ENCODE measurements at regions not wholly inside any gene's neighbourhood (a gene's known extent, or its start where the extent isn't known, plus 50 kb on each side); places are given as distances from the start of the nearest gene placed in this dataset.

DNA sequence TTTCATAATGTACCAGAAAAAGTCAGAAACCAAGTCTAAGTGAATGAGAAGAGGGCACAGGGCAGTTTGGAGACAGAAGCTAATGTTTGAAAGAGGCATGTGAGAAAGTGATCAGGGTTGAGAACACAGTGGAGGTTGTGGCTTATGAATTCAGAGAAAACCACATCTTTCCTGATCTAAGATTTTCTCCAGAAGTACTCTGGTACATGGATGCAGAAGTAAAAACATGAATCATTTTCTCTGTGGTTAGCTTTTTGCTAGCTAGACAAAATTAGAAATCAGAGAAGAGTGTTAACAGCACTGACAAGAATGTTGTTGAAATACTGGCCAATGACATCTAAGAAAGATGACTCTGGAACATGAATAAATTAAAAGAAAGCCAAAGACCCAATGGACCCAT is 541.1 kb downstream of the DNAH5 start:
- Histone ChIP-seq H4K20me1 (ENCODE audit: insufficient read depth, low read length) (no peaks in the 10 kb centered on the region), H3K4me3 (ENCODE audit: low read depth in 1 of 2, low read length in 2 of 2) (no peak overlapping the region), H3K27me3 (ENCODE audit: insufficient read depth, low read length, poor library complexity) (no peaks in the 10 kb centered on the region), H3K9me3 (ENCODE audit: insufficient read depth, low read length, severe bottlenecking) (no peaks in the 10 kb centered on the region), H3K27ac (ENCODE audit: low read length) (no peak overlapping the region), H3K9ac (ENCODE audit: low read depth, low read length) (no peak overlapping the region), H3K79me2 (ENCODE audit: insufficient read depth, low read length) (no peaks in the 10 kb centered on the region), H2AFZ (ENCODE audit: low read depth, low read length) (no peak overlapping the region), H3K4me2 (ENCODE audit: insufficient read depth, low read length) (no peak overlapping the region), H3K4me1 (ENCODE audit: insufficient read depth, low read length) (no peaks in the 10 kb centered on the region), H3K36me3 (ENCODE audit: insufficient read depth, low read length) (no peaks in the 10 kb centered on the region)
- TF ChIP-seq EZH2 (IDR thresholded peaks at IDR 0.05; ENCODE audit: borderline replicate concordance, low read depth, low read length, severe bottlenecking) = no peak
- TF ChIP-seq, protein P1, sequence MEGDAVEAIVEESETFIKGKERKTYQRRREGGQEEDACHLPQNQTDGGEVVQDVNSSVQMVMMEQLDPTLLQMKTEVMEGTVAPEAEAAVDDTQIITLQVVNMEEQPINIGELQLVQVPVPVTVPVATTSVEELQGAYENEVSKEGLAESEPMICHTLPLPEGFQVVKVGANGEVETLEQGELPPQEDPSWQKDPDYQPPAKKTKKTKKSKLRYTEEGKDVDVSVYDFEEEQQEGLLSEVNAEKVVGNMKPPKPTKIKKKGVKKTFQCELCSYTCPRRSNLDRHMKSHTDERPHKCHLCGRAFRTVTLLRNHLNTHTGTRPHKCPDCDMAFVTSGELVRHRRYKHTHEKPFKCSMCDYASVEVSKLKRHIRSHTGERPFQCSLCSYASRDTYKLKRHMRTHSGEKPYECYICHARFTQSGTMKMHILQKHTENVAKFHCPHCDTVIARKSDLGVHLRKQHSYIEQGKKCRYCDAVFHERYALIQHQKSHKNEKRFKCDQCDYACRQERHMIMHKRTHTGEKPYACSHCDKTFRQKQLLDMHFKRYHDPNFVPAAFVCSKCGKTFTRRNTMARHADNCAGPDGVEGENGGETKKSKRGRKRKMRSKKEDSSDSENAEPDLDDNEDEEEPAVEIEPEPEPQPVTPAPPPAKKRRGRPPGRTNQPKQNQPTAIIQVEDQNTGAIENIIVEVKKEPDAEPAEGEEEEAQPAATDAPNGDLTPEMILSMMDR (IDR thresholded peaks at IDR 0.05; ENCODE audit: borderline replicate concordance, extremely low read depth, low read length, poor library complexity, severe bottlenecking) = no peak
- no peak for DNase-seq
- peak; percentile 53; the same call in 2 of the 3 replicates for ATAC-seq (ENCODE audit: insufficient read depth, low read depth)

DNA sequence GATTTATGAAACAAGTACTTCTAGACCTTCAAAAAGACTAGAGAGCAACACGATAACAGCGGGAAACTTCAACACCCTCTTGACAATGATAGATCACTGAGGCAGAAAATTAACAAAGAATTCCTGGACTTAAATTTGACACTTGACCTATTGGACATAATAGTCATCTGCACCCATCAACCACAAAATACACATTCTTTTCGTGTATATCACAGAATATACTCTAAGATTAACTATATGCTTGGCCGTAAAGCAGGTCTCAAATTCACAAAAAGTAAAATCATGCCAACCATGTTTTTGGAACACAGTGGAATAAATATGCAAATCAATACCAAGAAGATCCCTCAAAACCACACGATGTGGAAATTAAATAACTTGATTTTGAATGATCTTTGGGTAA is 559.4 kb downstream of the DNAH5 start:
- no peak overlapping the region for H3K4me3 ChIP-seq (ENCODE audit: low read depth in 1 of 2, low read length in 2 of 2)
- no peaks in the 10 kb centered on the region for H3K79me2 ChIP-seq (ENCODE audit: insufficient read depth, low read length)
- H4K20me1 ChIP-seq (ENCODE audit: insufficient read depth, low read length) = no peaks in the 10 kb centered on the region
- H3K27me3 ChIP-seq (ENCODE audit: insufficient read depth, low read length, poor library complexity) = no peaks in the 10 kb centered on the region
- no peaks in the 10 kb centered on the region for H3K4me1 ChIP-seq (ENCODE audit: insufficient read depth, low read length)
- H3K27ac ChIP-seq (ENCODE audit: low read length) = no peak overlapping the region
- H3K9me3 ChIP-seq (ENCODE audit: insufficient read depth, low read length, severe bottlenecking) = peaks cover 5% of the 10 kb centered on the region
- H3K4me2 ChIP-seq (ENCODE audit: insufficient read depth, low read length) = no peak overlapping the region
- no peak for TF ChIP-seq EZH2 (IDR thresholded peaks at IDR 0.05; ENCODE audit: borderline replicate concordance, low read depth, low read length, severe bottlenecking)
- TF ChIP-seq, protein P1 (IDR thresholded peaks at IDR 0.05; ENCODE audit: borderline replicate concordance, extremely low read depth, low read length, poor library complexity, severe bottlenecking) = no peak
- no peak for ATAC-seq (ENCODE audit: insufficient read depth, low read depth)
- no peak for DNase-seq
- H3K36me3 ChIP-seq (ENCODE audit: insufficient read depth, low read length) = no peaks in the 10 kb centered on the region
- H2AFZ ChIP-seq (ENCODE audit: low read depth, low read length) = no peak overlapping the region
- no peak overlapping the region for H3K9ac ChIP-seq (ENCODE audit: low read depth, low read length)

DNA sequence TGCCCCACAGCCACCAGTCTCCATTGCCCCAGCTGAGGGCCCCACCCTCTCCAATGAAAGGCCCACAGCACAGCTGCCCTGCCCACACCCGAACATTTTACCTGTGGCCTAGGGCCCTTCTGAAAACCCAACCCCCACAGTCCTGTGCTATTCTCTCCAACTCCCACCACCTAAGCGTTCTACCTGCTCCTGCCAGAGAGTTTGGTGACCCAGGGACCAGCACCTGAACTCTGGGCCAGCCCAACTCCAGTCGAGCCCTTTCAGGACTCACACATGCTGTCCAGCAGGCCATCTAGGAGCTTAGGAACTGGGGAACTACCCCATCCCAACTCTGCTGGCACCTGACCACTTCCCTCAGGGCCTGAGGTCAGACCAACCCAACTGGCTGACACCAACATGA is 562.3 kb downstream of the DNAH5 start:
- DNase-seq (no peak), ATAC-seq (ENCODE audit: insufficient read depth, low read depth) (no peak)
- H3K9me3 ChIP-seq (ENCODE audit: insufficient read depth, low read length, severe bottlenecking) = no peaks in the 10 kb centered on the region
- no peak for TF ChIP-seq EZH2 (IDR thresholded peaks at IDR 0.05; ENCODE audit: borderline replicate concordance, low read depth, low read length, severe bottlenecking)
- TF ChIP-seq, protein P1 (IDR thresholded peaks at IDR 0.05; ENCODE audit: borderline replicate concordance, extremely low read depth, low read length, poor library complexity, severe bottlenecking) = no peak
- no peak overlapping the region for H3K4me2 ChIP-seq (ENCODE audit: insufficient read depth, low read length)
- H3K4me3 ChIP-seq (ENCODE audit: low read depth in 1 of 2, low read length in 2 of 2) = no peak overlapping the region
- no peak overlapping the region for H3K27ac ChIP-seq (ENCODE audit: low read length)
- no peak overlapping the region for H3K9ac ChIP-seq (ENCODE audit: low read depth, low read length)
- no peaks in the 10 kb centered on the region for H3K4me1 ChIP-seq (ENCODE audit: insufficient read depth, low read length)
- no peaks in the 10 kb centered on the region for H4K20me1 ChIP-seq (ENCODE audit: insufficient read depth, low read length)
- H3K36me3 ChIP-seq (ENCODE audit: insufficient read depth, low read length) = no peaks in the 10 kb centered on the region
- H2AFZ ChIP-seq (ENCODE audit: low read depth, low read length) = no peak overlapping the region
- no peaks in the 10 kb centered on the region for H3K27me3 ChIP-seq (ENCODE audit: insufficient read depth, low read length, poor library complexity)
- H3K79me2 ChIP-seq (ENCODE audit: insufficient read depth, low read length) = no peaks in the 10 kb centered on the region

DNA sequence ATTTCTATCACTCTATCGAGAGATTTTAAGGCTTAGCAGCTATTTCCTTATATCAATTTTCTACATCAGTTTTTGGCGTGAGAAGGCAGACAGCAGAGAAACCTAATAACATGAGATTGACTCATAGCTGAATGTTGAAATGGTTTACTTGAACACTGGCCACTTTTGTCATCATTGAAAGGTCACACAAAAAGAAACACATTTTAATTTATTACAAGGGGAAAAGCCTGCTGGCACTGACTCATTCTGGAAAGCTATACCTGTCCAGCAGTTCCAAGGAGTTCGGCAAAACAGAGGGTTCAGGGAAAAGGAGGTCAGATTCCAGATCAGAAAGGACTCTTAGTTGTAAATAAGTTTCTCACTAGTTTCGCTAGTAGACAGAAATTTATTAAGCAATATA is 566.4 kb downstream of the DNAH5 start:
- Histone ChIP-seq H3K4me3 (ENCODE audit: low read depth in 1 of 2, low read length in 2 of 2) (no peak overlapping the region), H3K4me1 (ENCODE audit: insufficient read depth, low read length) (no peaks in the 10 kb centered on the region), H3K4me2 (ENCODE audit: insufficient read depth, low read length) (no peak overlapping the region), H3K27ac (ENCODE audit: low read length) (no peak overlapping the region), H3K79me2 (ENCODE audit: insufficient read depth, low read length) (no peaks in the 10 kb centered on the region), H2AFZ (ENCODE audit: low read depth, low read length) (no peak overlapping the region), H4K20me1 (ENCODE audit: insufficient read depth, low read length) (no peaks in the 10 kb centered on the region), H3K27me3 (ENCODE audit: insufficient read depth, low read length, poor library complexity) (no peaks in the 10 kb centered on the region), H3K9me3 (ENCODE audit: insufficient read depth, low read length, severe bottlenecking) (no peaks in the 10 kb centered on the region), H3K9ac (ENCODE audit: low read depth, low read length) (no peak overlapping the region), H3K36me3 (ENCODE audit: insufficient read depth, low read length) (no peaks in the 10 kb centered on the region)
- ATAC-seq (ENCODE audit: insufficient read depth, low read depth) (no peak), DNase-seq (no peak)
- TF ChIP-seq, protein P1 (IDR thresholded peaks at IDR 0.05; ENCODE audit: borderline replicate concordance, extremely low read depth, low read length, poor library complexity, severe bottlenecking) = no peak
- TF ChIP-seq EZH2 (IDR thresholded peaks at IDR 0.05; ENCODE audit: borderline replicate concordance, low read depth, low read length, severe bottlenecking) = no peak
